PFSK-1 (cell line): ENCODE measurements at regions not wholly inside any gene's neighbourhood (a gene's known extent, or its start where the extent isn't known, plus 50 kb on each side); places are given as distances from the start of the nearest gene placed in this dataset.

Source experiments
- FOXP2 ChIP-seq: optimal IDR thresholded peaks from 2 replicates; pipeline ENCODE3; 2011; ENCODE audit warnings: borderline replicate concordance, control low read depth, inconsistent platforms; ENCODE audit not compliant: insufficient read depth; ENCODE audit errors: extremely low read length, extremely low read depth
- POLR2AphosphoS5 ChIP-seq: IDR thresholded peaks from 2 replicates; pipeline ENCODE4 v1.6.1; 2012; ENCODE audit warnings: low read depth, mild to moderate bottlenecking, control low read depth, low read length, moderate library complexity
- SIN3A ChIP-seq: IDR thresholded peaks from 2 replicates; pipeline ENCODE4 v1.6.1; 2012; ENCODE audit warnings: mild to moderate bottlenecking, low read length, moderate library complexity, borderline replicate concordance; ENCODE audit not compliant: insufficient read depth
- TAF1 ChIP-seq: IDR thresholded peaks from 2 replicates; pipeline ENCODE4 v1.6.1; 2012; ENCODE audit warnings: low read length, control low read depth, borderline replicate concordance; ENCODE audit not compliant: insufficient read depth
- TF ChIP-seq, protein P1 (sequence below), 2 experiments: IDR thresholded peaks; 2 replicates each; pipeline versions ENCODE4 v1.6.1 to v1.8.0; 2011 to 2012; ENCODE audit warnings: low read depth in 2 of 2, low read length in 2 of 2, control low read depth in 1 of 2, inconsistent platforms in 1 of 2, mild to moderate bottlenecking in 1 of 2, moderate library complexity in 1 of 2; ENCODE audit not compliant: insufficient read depth in 1 of 2

DNA sequence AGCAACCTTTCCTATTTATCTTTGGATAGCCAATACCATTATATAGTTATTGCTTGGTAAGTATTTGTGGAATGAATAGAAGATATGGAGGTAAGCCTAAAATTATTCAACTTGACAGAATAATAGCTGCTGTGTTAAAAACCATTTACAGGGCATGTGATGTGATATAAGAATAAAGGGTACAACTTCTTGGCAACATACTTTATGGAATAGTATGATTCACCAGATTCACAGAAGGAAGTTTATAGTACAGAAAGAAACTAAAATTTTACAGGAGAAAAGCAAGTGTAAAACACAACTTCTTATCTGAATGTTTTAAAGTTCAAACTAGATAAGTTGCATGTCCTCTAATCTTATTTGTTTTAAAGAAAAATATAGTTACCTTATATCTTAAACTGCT, 186.4 kb upstream of the ZRANB2 start:
- TF ChIP-seq TAF1 (no peak), FOXP2 (no peak), SIN3A (no peak), POLR2AphosphoS5 (no peak)
- TF ChIP-seq, protein P1, sequence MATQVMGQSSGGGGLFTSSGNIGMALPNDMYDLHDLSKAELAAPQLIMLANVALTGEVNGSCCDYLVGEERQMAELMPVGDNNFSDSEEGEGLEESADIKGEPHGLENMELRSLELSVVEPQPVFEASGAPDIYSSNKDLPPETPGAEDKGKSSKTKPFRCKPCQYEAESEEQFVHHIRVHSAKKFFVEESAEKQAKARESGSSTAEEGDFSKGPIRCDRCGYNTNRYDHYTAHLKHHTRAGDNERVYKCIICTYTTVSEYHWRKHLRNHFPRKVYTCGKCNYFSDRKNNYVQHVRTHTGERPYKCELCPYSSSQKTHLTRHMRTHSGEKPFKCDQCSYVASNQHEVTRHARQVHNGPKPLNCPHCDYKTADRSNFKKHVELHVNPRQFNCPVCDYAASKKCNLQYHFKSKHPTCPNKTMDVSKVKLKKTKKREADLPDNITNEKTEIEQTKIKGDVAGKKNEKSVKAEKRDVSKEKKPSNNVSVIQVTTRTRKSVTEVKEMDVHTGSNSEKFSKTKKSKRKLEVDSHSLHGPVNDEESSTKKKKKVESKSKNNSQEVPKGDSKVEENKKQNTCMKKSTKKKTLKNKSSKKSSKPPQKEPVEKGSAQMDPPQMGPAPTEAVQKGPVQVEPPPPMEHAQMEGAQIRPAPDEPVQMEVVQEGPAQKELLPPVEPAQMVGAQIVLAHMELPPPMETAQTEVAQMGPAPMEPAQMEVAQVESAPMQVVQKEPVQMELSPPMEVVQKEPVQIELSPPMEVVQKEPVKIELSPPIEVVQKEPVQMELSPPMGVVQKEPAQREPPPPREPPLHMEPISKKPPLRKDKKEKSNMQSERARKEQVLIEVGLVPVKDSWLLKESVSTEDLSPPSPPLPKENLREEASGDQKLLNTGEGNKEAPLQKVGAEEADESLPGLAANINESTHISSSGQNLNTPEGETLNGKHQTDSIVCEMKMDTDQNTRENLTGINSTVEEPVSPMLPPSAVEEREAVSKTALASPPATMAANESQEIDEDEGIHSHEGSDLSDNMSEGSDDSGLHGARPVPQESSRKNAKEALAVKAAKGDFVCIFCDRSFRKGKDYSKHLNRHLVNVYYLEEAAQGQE (IDR thresholded peaks at IDR 0.05; ENCODE audit: insufficient read depth in 1 of 2, low read depth in 2 of 2, low read length in 2 of 2), result no peak

DNA sequence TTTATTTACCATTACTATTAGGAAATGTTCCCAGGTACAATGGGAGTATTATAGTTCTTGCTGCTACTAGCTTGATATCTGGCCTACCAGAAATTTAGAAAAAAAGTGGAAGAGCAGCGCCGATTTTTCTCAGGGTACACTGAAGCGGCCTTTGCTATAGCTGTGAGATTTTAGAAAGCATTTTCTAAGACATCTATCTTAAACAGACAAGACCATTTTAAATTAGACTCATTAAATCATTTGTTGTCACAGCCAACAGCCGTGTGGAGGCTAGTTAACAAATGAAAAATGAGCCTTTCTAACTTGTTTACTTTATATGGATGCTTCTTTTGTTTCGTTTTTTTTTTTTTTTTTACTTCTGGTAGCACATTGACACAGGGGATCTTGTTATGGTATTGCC, 183.2 kb upstream of the ZRANB2 start:
- TF ChIP-seq TAF1 (no peak), POLR2AphosphoS5 (no peak), SIN3A (no peak)
- TF ChIP-seq, protein P1 (IDR thresholded peaks at IDR 0.05; ENCODE audit: insufficient read depth in 1 of 2, low read depth in 2 of 2, low read length in 2 of 2), result no peak

DNA sequence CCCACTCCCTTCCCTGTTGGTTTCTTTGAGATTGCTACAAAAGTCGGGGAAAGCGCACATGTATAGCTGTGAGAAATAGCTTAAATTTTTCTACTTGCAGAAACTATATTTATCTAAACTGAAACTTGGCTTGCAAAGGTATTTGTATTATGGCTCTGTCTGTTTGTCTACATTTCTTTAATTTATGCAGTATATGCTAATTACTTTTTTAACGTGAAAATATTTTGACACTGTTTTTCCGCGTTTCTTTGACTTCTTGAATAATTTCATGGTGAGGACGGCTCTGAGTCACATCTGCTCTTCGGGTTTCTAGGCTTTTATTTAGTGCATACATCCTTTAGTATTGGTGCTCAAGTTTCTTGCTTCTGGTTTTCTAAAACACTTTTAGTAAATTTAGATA, 182.1 kb upstream of the ZRANB2 start:
- TF ChIP-seq SIN3A, result no peak
- no peak for TF ChIP-seq POLR2AphosphoS5
- TF ChIP-seq TAF1, result no peak
- TF ChIP-seq, protein P1 (IDR thresholded peaks at IDR 0.05; ENCODE audit: insufficient read depth in 1 of 2, low read depth in 2 of 2, low read length in 2 of 2), result no peak
- TF ChIP-seq FOXP2, result no peak

GRCh38 chr1:71252900-71253299, 172.1 kb upstream of the ZRANB2 start:
- TF ChIP-seq, protein P1 (IDR thresholded peaks at IDR 0.05; ENCODE audit: insufficient read depth in 1 of 2, low read depth in 2 of 2, low read length in 2 of 2), result no peak
- no peak for TF ChIP-seq FOXP2
- no peak for TF ChIP-seq TAF1
- TF ChIP-seq POLR2AphosphoS5, result no peak
- TF ChIP-seq SIN3A, result no peak

- TF ChIP-seq SIN3A, result no peak
- TF ChIP-seq TAF1, result no peak
Measured at GRCh38 chr1:71245246-71245645, 164.4 kb upstream of the ZRANB2 start.
